ENCODE measurements at regions not wholly inside any gene's neighbourhood (a gene's known extent, or its start where the extent isn't known, plus 50 kb on each side); places are given as distances from the start of the nearest gene placed in this dataset.
"Not testable (repeated sequence)": the region's sequence is repeated elsewhere in the genome, so short reads cannot be mapped to it uniquely, and the experiment has no call there.

GRCh38 chr10:125605167-125605566 lies 77.8 kb downstream of the TEX36 start:
- H3K4me1 Mint-ChIP-seq, result no peaks in the 10 kb centered on the region

GRCh38 chr10:125602825-125603224 lies 80.1 kb downstream of the TEX36 start:
- ATAC-seq (no peak), DNase-seq (no peak)
- no peaks in the 10 kb centered on the region for H3K4me1 Mint-ChIP-seq

More at GRCh38 chr10:125605167-125605566, 77.8 kb downstream of the TEX36 start:
- DNase-seq (no peak), ATAC-seq (no peak)
- no peaks in the 10 kb centered on the region for H3K36me3 Mint-ChIP-seq (ENCODE audit: low read depth)
- H3K27me3 Mint-ChIP-seq, result no peaks in the 10 kb centered on the region
- no peak overlapping the region for H3K4me3 Mint-ChIP-seq
- H3K27ac Mint-ChIP-seq, result no peak overlapping the region
- peaks cover 3% of the 10 kb centered on the region for H3K9me3 Mint-ChIP-seq

GRCh38 chr10:125599194-125599593 lies 83.8 kb downstream of the TEX36 start:
- Mint-ChIP-seq H3K27ac (no peak overlapping the region), H3K4me3 (no peak overlapping the region), H3K4me1 (no peaks in the 10 kb centered on the region), H3K36me3 (ENCODE audit: low read depth) (no peaks in the 10 kb centered on the region), H3K27me3 (no peaks in the 10 kb centered on the region), H3K9me3 (peaks cover 16% of the 10 kb centered on the region)
- ATAC-seq, result no peak
- no peak for DNase-seq

More at GRCh38 chr10:125602825-125603224, 80.1 kb downstream of the TEX36 start:
- no peaks in the 10 kb centered on the region for H3K36me3 Mint-ChIP-seq (ENCODE audit: low read depth)
- no peaks in the 10 kb centered on the region for H3K27me3 Mint-ChIP-seq
- no peak overlapping the region for H3K4me3 Mint-ChIP-seq
- peaks cover 6% of the 10 kb centered on the region for H3K9me3 Mint-ChIP-seq
- H3K27ac Mint-ChIP-seq, result no peak overlapping the region

- DNase-seq (no peak), ATAC-seq (no peak)
- H3K36me3 Mint-ChIP-seq (ENCODE audit: low read depth), result no peaks in the 10 kb centered on the region
- no peak overlapping the region for H3K27ac Mint-ChIP-seq
- H3K27me3 Mint-ChIP-seq, result peaks cover 2% of the 10 kb centered on the region
- no peaks in the 10 kb centered on the region for H3K4me1 Mint-ChIP-seq
- H3K9me3 Mint-ChIP-seq, result peaks cover 16% of the 10 kb centered on the region
- H3K4me3 Mint-ChIP-seq, result no peak overlapping the region
Measured at GRCh38 chr10:125595911-125596310, 87.1 kb downstream of the TEX36 start.

GRCh38 chr10:125593644-125594043 lies 89.3 kb downstream of the TEX36 start:
- peaks cover 10% of the 10 kb centered on the region for H3K9me3 Mint-ChIP-seq
- H3K4me1 Mint-ChIP-seq, result no peaks in the 10 kb centered on the region
- ATAC-seq, result no peak
- DNase-seq, result no peak
- no peaks in the 10 kb centered on the region for H3K36me3 Mint-ChIP-seq (ENCODE audit: low read depth)
- H3K27ac Mint-ChIP-seq, result no peak overlapping the region
- peaks cover 3% of the 10 kb centered on the region for H3K27me3 Mint-ChIP-seq
- no peak overlapping the region for H3K4me3 Mint-ChIP-seq

- H3K27ac Mint-ChIP-seq, result no peak overlapping the region
- ATAC-seq (no peak), DNase-seq (no peak)
- H3K9me3 Mint-ChIP-seq, result peaks cover 13% of the 10 kb centered on the region
- H3K36me3 Mint-ChIP-seq (ENCODE audit: low read depth), result no peaks in the 10 kb centered on the region
- H3K27me3 Mint-ChIP-seq, result peaks cover 3% of the 10 kb centered on the region
- H3K4me3 Mint-ChIP-seq, result no peak overlapping the region
- H3K4me1 Mint-ChIP-seq, result no peaks in the 10 kb centered on the region
Measured at GRCh38 chr10:125592897-125593296, 90.1 kb downstream of the TEX36 start.

- DNase-seq (no peak), ATAC-seq (no peak)
- H3K4me3 Mint-ChIP-seq, result no peak overlapping the region
- peaks cover 3% of the 10 kb centered on the region for H3K27me3 Mint-ChIP-seq
- peaks cover 15% of the 10 kb centered on the region for H3K9me3 Mint-ChIP-seq
- no peaks in the 10 kb centered on the region for H3K36me3 Mint-ChIP-seq (ENCODE audit: low read depth)
- no peak overlapping the region for H3K27ac Mint-ChIP-seq
- no peaks in the 10 kb centered on the region for H3K4me1 Mint-ChIP-seq
Measured at GRCh38 chr10:125591886-125592285, 91.1 kb downstream of the TEX36 start.

- not testable (repeated sequence) for DNase-seq; H3K27ac Mint-ChIP-seq; ATAC-seq; H3K4me3 Mint-ChIP-seq; H3K4me1 Mint-ChIP-seq; H3K27me3 Mint-ChIP-seq; H3K9me3 Mint-ChIP-seq; H3K36me3 Mint-ChIP-seq (ENCODE audit: low read depth)
Measured at GRCh38 chr10:125588738-125589137, 94.2 kb downstream of the TEX36 start.

- no peak for ATAC-seq
- Mint-ChIP-seq H3K27me3 (no peaks in the 10 kb centered on the region), H3K4me1 (no peaks in the 10 kb centered on the region), H3K4me3 (no peak overlapping the region), H3K27ac (no peak overlapping the region), H3K9me3 (peaks cover 7% of the 10 kb centered on the region), H3K36me3 (ENCODE audit: low read depth) (no peaks in the 10 kb centered on the region)
- DNase-seq, result no peak
Measured at GRCh38 chr10:125584954-125585353, 98.0 kb downstream of the TEX36 start.

GRCh38 chr10:125578658-125579315 lies 104.2 kb downstream of the TEX36 start:
- no peak for DNase-seq
- Mint-ChIP-seq H3K4me3 (no peak overlapping the region), H3K9me3 (peaks cover 5% of the 10 kb centered on the region), H3K36me3 (ENCODE audit: low read depth) (no peaks in the 10 kb centered on the region), H3K27me3 (no peaks in the 10 kb centered on the region), H3K4me1 (no peaks in the 10 kb centered on the region), H3K27ac (no peak overlapping the region)
- ATAC-seq, result no peak

GRCh38 chr10:125575843-125576242 lies 107.1 kb downstream of the TEX36 start:
- no peaks in the 10 kb centered on the region for H3K27me3 Mint-ChIP-seq
- DNase-seq, result no peak
- ATAC-seq, result no peak
- H3K36me3 Mint-ChIP-seq (ENCODE audit: low read depth), result no peaks in the 10 kb centered on the region
- no peak overlapping the region for H3K27ac Mint-ChIP-seq
- no peak overlapping the region for H3K4me3 Mint-ChIP-seq
- H3K4me1 Mint-ChIP-seq, result no peaks in the 10 kb centered on the region
- peaks cover 5% of the 10 kb centered on the region for H3K9me3 Mint-ChIP-seq

GRCh38 chr10:125568156-125568555 lies 114.8 kb downstream of the TEX36 start:
- DNase-seq, result no peak
- Mint-ChIP-seq H3K9me3 (peaks cover 4% of the 10 kb centered on the region), H3K36me3 (ENCODE audit: low read depth) (no peaks in the 10 kb centered on the region), H3K27me3 (peaks cover 3% of the 10 kb centered on the region), H3K4me3 (no peak overlapping the region), H3K4me1 (no peaks in the 10 kb centered on the region), H3K27ac (no peak overlapping the region)
- ATAC-seq, result no peak

GRCh38 chr10:125567529-125567928 lies 115.4 kb downstream of the TEX36 start:
- H3K9me3 Mint-ChIP-seq, result peaks cover 4% of the 10 kb centered on the region
- no peaks in the 10 kb centered on the region for H3K4me1 Mint-ChIP-seq
- H3K27me3 Mint-ChIP-seq, result peaks cover 5% of the 10 kb centered on the region
- H3K4me3 Mint-ChIP-seq, result no peak overlapping the region
- ATAC-seq (no peak), DNase-seq (no peak)
- H3K27ac Mint-ChIP-seq, result no peak overlapping the region
- H3K36me3 Mint-ChIP-seq (ENCODE audit: low read depth), result no peaks in the 10 kb centered on the region

GRCh38 chr10:125565046-125565445 lies 117.9 kb downstream of the TEX36 start:
- peaks cover 5% of the 10 kb centered on the region for H3K27me3 Mint-ChIP-seq
- H3K36me3 Mint-ChIP-seq (ENCODE audit: low read depth), result no peaks in the 10 kb centered on the region
- no peak for DNase-seq
- no peak overlapping the region for H3K27ac Mint-ChIP-seq
- H3K9me3 Mint-ChIP-seq, result peaks cover 4% of the 10 kb centered on the region
- no peak overlapping the region for H3K4me3 Mint-ChIP-seq
- no peaks in the 10 kb centered on the region for H3K4me1 Mint-ChIP-seq
- no peak for ATAC-seq

- H3K4me1 Mint-ChIP-seq, result no peaks in the 10 kb centered on the region
- no peaks in the 10 kb centered on the region for H3K36me3 Mint-ChIP-seq (ENCODE audit: low read depth)
- peaks cover 5% of the 10 kb centered on the region for H3K27me3 Mint-ChIP-seq
- H3K27ac Mint-ChIP-seq, result no peak overlapping the region
- peaks cover 1% of the 10 kb centered on the region for H3K9me3 Mint-ChIP-seq
- ATAC-seq, result no peak
- DNase-seq, result no peak
- no peak overlapping the region for H3K4me3 Mint-ChIP-seq
Measured at GRCh38 chr10:125564570-125564969, 118.4 kb downstream of the TEX36 start.

- Mint-ChIP-seq H3K4me1 (no peaks in the 10 kb centered on the region), H3K4me3 (no peak overlapping the region), H3K27me3 (peaks cover 5% of the 10 kb centered on the region), H3K36me3 (ENCODE audit: low read depth) (no peaks in the 10 kb centered on the region), H3K27ac (no peak overlapping the region), H3K9me3 (no peaks in the 10 kb centered on the region)
- no peak for DNase-seq
- no peak for ATAC-seq
Measured at GRCh38 chr10:125562737-125563136, 120.2 kb downstream of the TEX36 start.
